Ovary (tissue), 7 donors: ENCODE measurements at regions not wholly inside any gene's neighbourhood (a gene's known extent, or its start where the extent isn't known, plus 50 kb on each side); places are given as distances from the start of the nearest gene placed in this dataset.

Experiments
- DNase-seq, 5 donors: peaks; one replicate each; pipeline ENCODE4 v3.0.0-alpha.2; 2019 to 2020
- H3K27ac ChIP-seq, 2 donors: fragments of 200-600 bp; one replicate each; pipeline versions ENCODE4 v1.5.1 to v1.8.0; 2019 to 2022
- H3K27me3 ChIP-seq: fragments of 200-600 bp; one replicate; pipeline ENCODE4 v1.8.0; 2022
- H3K36me3 ChIP-seq: fragments of 200-600 bp; sonication (generic); one replicate; pipeline ENCODE4 v1.5.1; 2019
- H3K4me1 ChIP-seq: one replicate; pipeline ENCODE4 v1.8.1; 2013; ENCODE audit warnings: mild to moderate bottlenecking, moderate library complexity; ENCODE audit not compliant: insufficient read depth
- H3K4me3 ChIP-seq: fragments of 200-600 bp; sonication (generic); one replicate; pipeline ENCODE4 v1.5.1; 2017
- H3K9me3 ChIP-seq, 2 donors: fragments of 200-600 bp in 1 of 2; sonication (generic) in 1 of 2; one replicate each; pipeline versions ENCODE4 v1.5.1 to v1.8.1; 2013 to 2019; ENCODE audit warnings: mild to moderate bottlenecking in 1 of 2, moderate library complexity in 1 of 2
- EP300 ChIP-seq: sonication (generic); formaldehyde crosslinking; IDR thresholded peaks from one replicate; pipeline ENCODE4 v1.6.1; 2017; ENCODE audit warnings: antibody characterized with exemption
- POLR2A ChIP-seq: fragments of 450-650 bp; IDR thresholded peaks from one replicate; pipeline ENCODE4 v1.6.1; 2017; ENCODE audit warnings: antibody characterized with exemption, mild to moderate bottlenecking, moderate library complexity
- WGBS, 3 donors: extraction: QIAGEN DNeasy Blood & Tissue Kit in 1 of 3; methylation state at CpG; one replicate each; pipeline versions ENCODE4 v1.1.5 to v1.1.7; 2013 to 2017; 5-methylcytosine and 5-hydroxymethylcytosine counted together
- intact Hi-C, 4 donors: fragments of 100-400 bp; cut with DNase I; formaldehyde crosslinking; loops; one replicate each; pipeline versions ENCODE4 v1.11.0 to v1.15.1; 2022 to 2023
- TF ChIP-seq, protein P1 (sequence below), 3 donors: fragments of 450-650 bp in 2 of 3; fragments of 200-600 bp in 1 of 3; IDR thresholded peaks; one replicate each; pipeline versions ENCODE4 v1.5.1 to v1.8.0; 2016 to 2022; ENCODE audit warnings: antibody characterized with exemption in 3 of 3, mild to moderate bottlenecking in 1 of 3
- donor health status: DM: no; HTN: no; CAD: no; lungs with moderate emphysema.
- donor health status: DM: no; HTN: no; CAD: no.
- donor health status: Bipolar disorder and iron deficiency.
- donor health status: DM: no; HTN: no; CAD: no.
- donor health status: DM: yes; HTN: yes; CAD: no.

GRCh38 chr4:144906181-144906925 lies 191.6 kb downstream of the ANAPC10 start:
- H3K36me3 ChIP-seq: no peaks in the 10 kb centered on the region

GRCh38 chr4:144910723-144911122 lies 187.3 kb downstream of the ANAPC10 start:
- WGBS, 3 donors: 39 to 62% (median 59%) methylated on average over 2 of the region's 2 CpGs
- no peak overlapping the region for H3K4me3 ChIP-seq
- intact Hi-C loops: no loop called here

More at GRCh38 chr4:144906181-144906925, 191.6 kb downstream of the ANAPC10 start:
- H3K27ac ChIP-seq: no peak overlapping the region
- 64 to 74% (median 68%) methylated on average over 6 of the region's 6 CpGs for WGBS, 3 donors
- no peaks in the 10 kb centered on the region for H3K27me3 ChIP-seq
- peaks cover 1% of the 10 kb centered on the region for H3K4me1 ChIP-seq
- intact Hi-C loops: no loop called here
- no peaks in the 10 kb centered on the region for H3K9me3 ChIP-seq
- H3K4me3 ChIP-seq: no peak overlapping the region
- TF ChIP-seq POLR2A (no peak), EP300 (no peak)
- TF ChIP-seq, protein P1, sequence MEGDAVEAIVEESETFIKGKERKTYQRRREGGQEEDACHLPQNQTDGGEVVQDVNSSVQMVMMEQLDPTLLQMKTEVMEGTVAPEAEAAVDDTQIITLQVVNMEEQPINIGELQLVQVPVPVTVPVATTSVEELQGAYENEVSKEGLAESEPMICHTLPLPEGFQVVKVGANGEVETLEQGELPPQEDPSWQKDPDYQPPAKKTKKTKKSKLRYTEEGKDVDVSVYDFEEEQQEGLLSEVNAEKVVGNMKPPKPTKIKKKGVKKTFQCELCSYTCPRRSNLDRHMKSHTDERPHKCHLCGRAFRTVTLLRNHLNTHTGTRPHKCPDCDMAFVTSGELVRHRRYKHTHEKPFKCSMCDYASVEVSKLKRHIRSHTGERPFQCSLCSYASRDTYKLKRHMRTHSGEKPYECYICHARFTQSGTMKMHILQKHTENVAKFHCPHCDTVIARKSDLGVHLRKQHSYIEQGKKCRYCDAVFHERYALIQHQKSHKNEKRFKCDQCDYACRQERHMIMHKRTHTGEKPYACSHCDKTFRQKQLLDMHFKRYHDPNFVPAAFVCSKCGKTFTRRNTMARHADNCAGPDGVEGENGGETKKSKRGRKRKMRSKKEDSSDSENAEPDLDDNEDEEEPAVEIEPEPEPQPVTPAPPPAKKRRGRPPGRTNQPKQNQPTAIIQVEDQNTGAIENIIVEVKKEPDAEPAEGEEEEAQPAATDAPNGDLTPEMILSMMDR (IDR thresholded peaks at IDR 0.05): no peak
- no peak for DNase-seq

More at GRCh38 chr4:144910723-144911122, 187.3 kb downstream of the ANAPC10 start:
- Histone ChIP-seq H3K27me3 (no peaks in the 10 kb centered on the region), H3K36me3 (no peaks in the 10 kb centered on the region), H3K27ac (no peak overlapping the region), H3K4me1 (peaks cover 1% of the 10 kb centered on the region), H3K9me3 (no peaks in the 10 kb centered on the region)
- TF ChIP-seq POLR2A: no peak
- TF ChIP-seq, protein P1 (IDR thresholded peaks at IDR 0.05): no peak
- TF ChIP-seq EP300: no peak
- no peak for DNase-seq
